Neural crest cell (in vitro differentiated cells): ENCODE measurements at regions not wholly inside any gene's neighbourhood (a gene's known extent, or its start where the extent isn't known, plus 50 kb on each side); places are given as distances from the start of the nearest gene placed in this dataset.

Experiments
- DNase-seq: peaks from one replicate; pipeline ENCODE4 v3.0.0; 2021; ENCODE audit warnings: low read depth, mixed read lengths, low spot score
- H3K27ac Mint-ChIP-seq: one replicate; pipeline ENCODE4 v1.8.0; 2021; ENCODE audit warnings: mild to moderate bottlenecking, mixed read lengths; ENCODE audit not compliant: unreplicated experiment
- H3K27me3 Mint-ChIP-seq: 2 replicates; pipeline ENCODE4 v1.8.0; 2021; ENCODE audit warnings: low read depth, mild to moderate bottlenecking, mixed read lengths
- H3K36me3 Mint-ChIP-seq: 2 replicates; pipeline ENCODE4 v1.8.0; 2021; ENCODE audit warnings: low read depth, mild to moderate bottlenecking, mixed read lengths
- H3K4me1 Mint-ChIP-seq: 2 replicates; pipeline ENCODE4 v1.8.0; 2021; ENCODE audit warnings: mixed read lengths
- H3K4me3 Mint-ChIP-seq: one replicate; pipeline ENCODE4 v1.8.0; 2021; ENCODE audit warnings: mild to moderate bottlenecking, mixed read lengths
- H3K9me3 Mint-ChIP-seq: 2 replicates; pipeline ENCODE4 v1.8.0; 2021; ENCODE audit warnings: mixed read lengths
- CTCF ChIP-seq: fragments of 200-600 bp; sonication (generic); conservative IDR thresholded peaks from 2 replicates; pipeline ENCODE4 v1.5.0; 2021; ENCODE audit warnings: antibody characterized with exemption, mild to moderate bottlenecking

- DNase-seq, result no peak
- no peak overlapping the region for H3K27ac Mint-ChIP-seq
- H3K9me3 Mint-ChIP-seq, result no peaks in the 10 kb centered on the region
- H3K36me3 Mint-ChIP-seq, result no peaks in the 10 kb centered on the region
- no peak overlapping the region for H3K4me3 Mint-ChIP-seq
- no peak for TF ChIP-seq CTCF
- H3K27me3 Mint-ChIP-seq, result no peaks in the 10 kb centered on the region
- H3K4me1 Mint-ChIP-seq, result peaks cover 15% of the 10 kb centered on the region
Observed at GRCh38 chr4:159018062-159018629, 84.7 kb upstream of the RAPGEF2 start.

GRCh38 chr4:159019356-159019755 is 83.5 kb upstream of the RAPGEF2 start:
- Mint-ChIP-seq H3K27ac (no peak overlapping the region), H3K27me3 (no peaks in the 10 kb centered on the region), H3K4me3 (no peak overlapping the region), H3K4me1 (peaks cover 15% of the 10 kb centered on the region), H3K36me3 (no peaks in the 10 kb centered on the region), H3K9me3 (no peaks in the 10 kb centered on the region)
- DNase-seq, result no peak
- no peak for TF ChIP-seq CTCF

GRCh38 chr4:159021597-159022385 is 81.1 kb upstream of the RAPGEF2 start:
- Mint-ChIP-seq H3K27ac (no peak overlapping the region), H3K9me3 (no peaks in the 10 kb centered on the region), H3K27me3 (no peaks in the 10 kb centered on the region), H3K36me3 (no peaks in the 10 kb centered on the region), H3K4me1 (peaks cover 7% of the 10 kb centered on the region), H3K4me3 (no peak overlapping the region)
- no peak for TF ChIP-seq CTCF
- no peak for DNase-seq

GRCh38 chr4:159023741-159024140 is 79.1 kb upstream of the RAPGEF2 start:
- no peak overlapping the region for H3K27ac Mint-ChIP-seq
- H3K9me3 Mint-ChIP-seq, result no peaks in the 10 kb centered on the region
- peaks cover 6% of the 10 kb centered on the region for H3K4me1 Mint-ChIP-seq
- no peak for DNase-seq
- H3K4me3 Mint-ChIP-seq, result no peak overlapping the region
- no peaks in the 10 kb centered on the region for H3K27me3 Mint-ChIP-seq
- no peak for TF ChIP-seq CTCF
- no peaks in the 10 kb centered on the region for H3K36me3 Mint-ChIP-seq

- Mint-ChIP-seq H3K27me3 (no peaks in the 10 kb centered on the region), H3K4me3 (no peak overlapping the region), H3K27ac (no peak overlapping the region), H3K36me3 (no peaks in the 10 kb centered on the region), H3K4me1 (peaks cover 6% of the 10 kb centered on the region), H3K9me3 (no peaks in the 10 kb centered on the region)
- DNase-seq, result no peak
- TF ChIP-seq CTCF, result no peak
Observed at GRCh38 chr4:159024266-159024665, 78.6 kb upstream of the RAPGEF2 start.
